RCC 7860 (cell line): ENCODE measurements at regions not wholly inside any gene's neighbourhood (a gene's known extent, or its start where the extent isn't known, plus 50 kb on each side); places are given as distances from the start of the nearest gene placed in this dataset.

Experiments used
- DNase-seq: peaks from one replicate; pipeline ENCODE4 v3.0.0-alpha.2; 2015; ENCODE audit warnings: low spot score
- FAIRE-seq: peaks from 2 replicates; lab custom pipeline; 2012; peaks lifted over from hg19 to GRCh38; lab: Jason Lieb, UNC

DNA sequence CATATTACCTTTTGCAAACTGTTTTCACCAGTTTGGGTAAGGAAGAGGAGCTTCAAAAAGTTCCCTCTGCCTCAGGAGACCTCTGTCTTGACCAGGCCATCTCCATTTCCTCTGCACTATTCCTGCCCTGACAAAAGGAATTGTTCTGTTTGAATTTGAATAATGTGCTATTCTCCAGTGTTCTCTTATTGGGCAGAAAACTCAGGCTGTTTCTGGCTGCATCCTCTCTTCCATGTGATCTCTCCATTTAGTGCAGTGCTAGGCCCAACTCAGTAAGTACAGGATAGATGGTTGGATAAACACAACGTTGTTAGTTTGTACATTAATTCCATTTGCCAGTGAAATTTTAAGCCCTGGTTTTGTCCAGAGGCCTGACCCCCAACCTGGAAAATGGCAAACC is 102.2 kb upstream of the CELF4 start:
- FAIRE-seq: no peak
- DNase-seq: no peak

DNA sequence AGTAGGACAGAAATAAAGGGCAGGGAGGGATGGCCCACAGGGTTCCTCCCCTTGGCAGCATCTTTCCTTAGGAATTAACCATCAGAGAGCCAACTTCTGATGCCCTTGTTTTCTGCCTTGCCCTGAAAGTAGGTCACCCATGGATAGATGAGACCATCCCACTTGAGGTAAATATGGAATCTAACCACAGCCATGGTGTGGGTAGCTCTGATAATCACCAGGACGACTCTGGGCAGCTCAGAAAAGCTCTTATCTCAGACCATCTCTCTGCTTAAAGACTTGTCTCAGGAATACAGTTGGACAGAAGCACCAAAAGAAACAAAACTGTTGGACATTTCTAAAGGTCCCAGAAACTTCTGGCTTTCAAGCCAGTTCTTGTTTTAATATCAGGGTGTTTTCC is 101.4 kb upstream of the CELF4 start:
- DNase-seq: no peak
- FAIRE-seq: no peak

DNA sequence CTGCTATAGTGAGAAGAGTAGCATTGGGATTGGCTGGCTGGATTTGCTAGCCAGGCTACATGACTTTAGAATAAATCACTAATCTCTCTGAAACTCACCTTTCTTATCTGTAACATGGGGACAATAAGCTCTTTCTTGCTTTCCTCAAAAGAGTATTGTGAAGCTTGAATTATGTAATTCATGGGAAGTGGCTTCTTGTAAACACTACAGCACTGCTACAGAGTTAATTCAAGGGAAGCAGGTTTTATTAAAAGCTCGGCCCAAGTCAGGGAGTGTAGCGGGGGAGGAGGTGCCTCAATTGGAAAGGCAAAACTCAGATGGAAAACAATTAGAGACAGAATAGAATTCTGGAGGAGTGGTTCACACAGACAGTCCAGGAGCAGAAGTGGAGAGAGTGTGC is 100.9 kb upstream of the CELF4 start:
- FAIRE-seq (no peak), DNase-seq (no peak)

DNA sequence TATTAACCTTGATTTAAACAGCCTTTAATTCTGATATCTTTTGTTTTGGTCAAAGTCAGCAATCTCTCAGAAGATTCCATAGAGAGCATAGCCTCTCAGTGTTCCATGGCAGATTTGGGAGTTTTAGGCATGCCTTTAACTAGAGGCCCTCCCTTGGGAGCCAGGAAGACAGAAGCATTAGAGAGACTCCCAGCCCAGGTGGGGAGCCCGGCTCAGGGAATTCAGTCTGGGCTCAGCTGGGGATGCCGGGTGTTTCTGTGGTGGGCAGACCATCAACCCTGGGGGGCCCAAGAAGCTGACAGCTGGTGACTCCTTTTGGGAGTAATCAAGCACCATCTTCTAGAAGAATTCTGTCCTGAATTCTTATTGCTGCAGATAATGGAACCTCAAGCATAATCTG is 99.7 kb upstream of the CELF4 start:
- FAIRE-seq: no peak
- DNase-seq: no peak

DNA sequence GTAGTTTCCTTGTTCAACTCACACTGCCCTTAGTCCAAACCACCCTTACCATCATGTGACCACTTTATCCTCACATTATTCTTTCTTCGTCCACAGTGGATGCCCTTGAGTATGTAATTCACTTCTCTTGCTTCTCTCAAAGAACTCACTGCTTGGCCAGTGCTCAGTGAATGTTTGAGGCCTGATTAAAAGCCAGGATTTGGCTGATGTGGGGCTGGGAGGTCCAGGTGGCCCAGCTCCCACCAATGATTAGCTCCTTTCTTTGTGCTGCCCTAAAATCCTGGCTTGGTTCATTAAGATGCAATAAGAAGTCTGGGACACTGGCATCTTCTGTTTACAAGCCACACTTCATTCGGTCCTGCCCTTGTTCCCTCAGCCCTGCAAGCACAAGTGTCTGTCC is 97.8 kb upstream of the CELF4 start:
- FAIRE-seq (no peak), DNase-seq (no peak)

DNA sequence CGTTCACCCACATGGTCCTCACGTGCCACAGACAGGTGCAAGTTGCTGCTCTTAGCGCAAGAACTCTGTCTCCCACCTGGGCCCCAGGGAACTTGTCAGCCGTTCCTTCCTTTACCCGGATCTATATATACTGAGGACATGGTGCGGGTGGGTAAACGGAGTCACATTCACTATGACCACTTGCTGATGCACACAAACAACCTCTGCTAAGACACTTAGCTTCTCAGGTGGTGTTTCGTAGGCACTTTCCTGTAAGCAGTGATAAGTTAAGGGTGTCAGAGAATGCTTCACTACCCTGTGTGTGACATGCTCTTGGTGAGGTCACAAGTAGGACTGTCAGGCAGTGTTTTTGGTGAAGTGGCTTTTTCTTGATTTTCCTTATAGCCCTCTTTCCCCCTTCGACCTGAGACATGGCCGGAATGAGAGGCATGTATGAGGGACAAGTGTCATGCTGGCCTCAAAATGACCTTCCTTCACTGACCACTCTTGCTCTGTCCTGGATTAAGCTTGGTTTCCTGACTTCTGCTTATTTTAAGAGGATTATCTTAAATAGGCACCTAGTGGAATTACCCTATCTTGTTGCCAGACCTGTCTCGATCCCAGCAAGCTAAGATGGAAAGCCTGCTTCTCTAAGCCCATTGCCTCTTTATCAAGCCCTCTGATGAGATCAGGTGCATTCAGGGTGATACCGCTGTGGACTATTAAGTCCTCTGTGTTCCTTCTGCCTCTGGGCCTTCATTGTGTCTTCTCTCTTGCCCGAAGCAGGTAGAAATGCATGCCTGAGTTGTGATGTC is 97.1 kb upstream of the CELF4 start:
- no peak for FAIRE-seq
- no peak for DNase-seq

DNA sequence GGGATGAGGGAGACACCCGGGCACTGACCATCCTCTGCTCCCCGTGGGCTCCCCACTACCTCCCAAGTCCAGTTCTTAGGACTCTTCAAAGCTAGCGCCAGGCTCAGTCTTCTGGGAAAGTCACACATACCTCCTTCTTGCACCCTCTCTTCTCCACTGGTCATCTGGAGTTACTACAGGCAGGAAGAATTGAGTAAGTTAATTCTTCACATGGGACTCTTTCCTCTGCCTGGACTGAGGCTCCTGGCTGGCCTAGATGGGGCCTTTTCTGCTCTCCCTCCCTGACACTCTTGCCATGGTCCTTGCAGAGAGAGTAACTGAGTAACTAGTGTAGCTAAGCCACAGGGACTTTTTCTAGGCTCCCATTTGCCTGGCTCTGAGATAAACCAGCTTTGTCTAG is 96.5 kb upstream of the CELF4 start:
- DNase-seq: no peak
- no peak for FAIRE-seq

DNA sequence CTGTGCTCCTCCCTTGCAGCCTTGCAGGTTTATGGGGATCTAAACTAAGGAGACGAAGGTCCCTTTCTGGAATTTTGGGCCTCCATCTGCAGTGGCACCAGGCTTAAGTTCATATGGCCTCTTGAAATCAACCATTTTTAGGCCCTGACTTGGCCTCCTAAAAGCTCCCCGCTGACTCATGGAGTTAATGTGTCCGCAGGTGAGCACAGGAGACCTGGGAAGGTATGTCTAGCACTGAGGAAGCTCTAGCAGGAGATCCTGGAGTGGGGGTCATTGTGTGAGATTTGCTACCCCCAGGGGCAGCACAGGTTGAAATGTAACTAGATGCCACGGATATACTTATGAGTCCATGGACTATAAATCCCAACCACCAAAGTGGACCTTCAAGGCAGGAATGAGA is 95.9 kb upstream of the CELF4 start:
- FAIRE-seq (no peak), DNase-seq (no peak)

DNA sequence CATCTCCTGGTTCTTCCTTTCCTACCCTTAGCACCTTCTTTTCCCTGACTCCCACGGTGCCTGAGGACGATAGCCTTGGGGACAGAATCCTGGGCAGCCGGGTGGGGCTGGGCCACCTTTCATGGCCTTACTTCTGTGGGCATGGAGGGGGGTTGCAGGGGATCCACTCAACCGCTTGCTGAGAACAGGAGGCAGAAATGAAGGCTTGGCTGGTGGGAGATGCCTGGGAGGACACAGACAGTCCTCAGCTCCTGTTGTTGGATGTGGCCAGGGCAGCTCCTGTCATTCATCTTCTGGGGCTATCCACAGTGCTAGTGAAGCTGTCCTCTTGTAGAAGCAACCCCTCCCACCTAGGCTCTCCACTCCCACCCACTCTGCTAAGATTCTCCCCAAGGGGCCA is 95.5 kb upstream of the CELF4 start:
- no peak for DNase-seq
- FAIRE-seq: no peak

DNA sequence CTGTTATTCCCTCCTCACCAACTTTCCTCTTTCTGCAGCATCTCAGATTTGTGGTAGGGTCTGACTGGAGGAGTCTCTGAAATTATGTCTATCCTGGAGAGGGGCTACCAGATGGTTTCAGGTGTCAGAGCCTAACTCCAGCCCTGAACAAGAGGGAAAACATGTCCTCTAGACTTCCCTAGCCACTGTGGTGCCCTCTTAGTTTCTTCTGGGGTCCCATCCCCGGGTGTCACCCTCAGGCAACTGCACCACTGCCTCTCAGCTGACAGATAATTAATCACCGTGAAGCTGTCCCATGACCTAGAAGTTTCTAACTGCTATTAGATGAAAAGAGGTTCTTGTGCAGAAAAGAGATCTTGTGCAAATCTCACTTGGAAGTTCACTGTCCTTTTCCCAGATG is 95.1 kb upstream of the CELF4 start:
- FAIRE-seq (no peak), DNase-seq (no peak)

DNA sequence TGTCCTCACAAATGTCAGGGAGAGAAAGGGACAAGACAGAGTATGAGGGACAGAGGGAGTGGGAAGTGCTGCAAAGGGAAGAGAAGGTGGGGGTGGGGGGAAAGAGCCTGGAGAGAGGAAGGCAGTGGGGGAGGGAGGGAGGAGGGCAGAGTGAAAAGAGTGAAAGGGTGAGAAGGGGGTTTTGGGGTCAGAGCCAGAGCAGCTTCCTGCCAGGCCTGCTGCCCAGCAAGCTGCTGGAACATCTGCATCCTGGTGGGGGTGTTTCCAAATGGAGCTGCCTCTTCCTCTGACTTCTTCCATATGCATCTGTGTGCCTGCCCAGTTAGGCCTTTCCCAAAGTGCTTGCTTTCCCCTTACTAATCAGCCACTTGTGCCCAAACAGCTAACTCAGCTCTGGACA is 94.3 kb upstream of the CELF4 start:
- DNase-seq: no peak
- no peak for FAIRE-seq

DNA sequence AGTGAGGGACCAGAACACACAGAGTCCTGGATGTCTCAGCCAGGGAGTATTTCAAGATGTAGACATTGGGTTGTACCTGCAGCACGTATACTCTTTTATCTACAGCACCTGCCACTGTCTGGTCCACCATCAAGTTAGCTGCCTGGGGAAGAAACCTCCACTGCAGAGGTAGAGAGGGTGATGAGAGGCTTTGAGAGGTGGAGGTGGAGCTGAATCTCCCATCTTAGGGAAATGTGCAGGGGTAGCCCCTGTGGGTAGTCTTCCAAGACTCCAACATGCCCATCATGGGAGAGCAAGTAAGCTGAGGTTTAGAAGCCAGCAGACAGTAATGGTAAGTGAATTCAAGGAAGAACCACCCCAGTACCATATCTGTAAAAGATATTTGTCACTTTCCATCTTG is 93.3 kb upstream of the CELF4 start:
- FAIRE-seq: no peak
- DNase-seq: no peak

DNA sequence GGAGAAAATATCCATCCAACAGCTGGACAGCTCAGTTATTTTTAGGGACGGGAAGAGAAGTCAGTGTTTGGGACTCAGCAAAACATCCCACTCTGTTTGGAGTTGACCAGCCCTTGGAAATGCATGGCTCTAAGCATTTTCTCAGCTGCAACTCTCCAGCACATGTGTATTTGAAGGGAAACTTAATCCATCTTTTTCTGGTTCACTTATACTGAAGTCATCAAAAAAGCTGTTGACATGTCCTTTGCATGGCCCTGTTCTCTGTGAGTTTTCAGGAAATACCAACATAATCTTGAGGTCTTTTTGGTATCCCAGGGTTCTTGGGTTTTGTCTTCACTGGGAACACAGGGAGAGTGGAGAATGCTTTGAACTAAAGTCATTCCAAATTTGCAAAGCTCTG is 91.9 kb upstream of the CELF4 start:
- no peak for FAIRE-seq
- no peak for DNase-seq

DNA sequence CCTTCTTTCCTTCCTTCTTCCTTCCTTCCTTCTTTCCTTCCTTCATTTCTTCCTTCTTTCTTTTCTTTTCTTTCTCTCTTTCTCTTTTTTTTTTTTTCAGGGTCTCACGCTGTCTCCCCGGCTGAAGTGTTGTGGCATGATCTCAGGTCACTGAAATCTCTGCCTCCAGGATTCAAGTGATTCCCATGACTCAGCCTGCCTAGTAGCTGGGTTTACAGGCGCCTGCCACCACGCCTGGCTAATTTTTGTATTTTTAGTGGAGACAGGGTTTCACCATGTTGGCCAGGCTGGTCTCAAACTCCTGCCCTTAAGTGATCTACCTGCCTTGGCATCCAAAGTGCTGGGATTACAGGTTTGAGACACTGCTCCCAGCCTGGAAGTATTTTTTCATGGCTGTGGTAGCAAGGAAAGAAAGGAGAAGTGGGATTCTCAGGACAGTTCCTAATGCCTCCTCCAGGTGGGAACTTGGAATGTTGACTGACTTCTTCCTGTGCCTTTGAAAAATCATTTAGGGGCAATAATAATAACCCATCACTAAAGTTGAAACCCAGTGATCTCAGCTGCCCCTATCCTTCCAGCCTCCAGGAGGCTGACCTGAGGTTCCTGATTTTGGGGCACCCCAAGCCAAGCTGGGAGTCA is 89.3 kb upstream of the CELF4 start:
- no peak for DNase-seq
- FAIRE-seq: no peak

DNA sequence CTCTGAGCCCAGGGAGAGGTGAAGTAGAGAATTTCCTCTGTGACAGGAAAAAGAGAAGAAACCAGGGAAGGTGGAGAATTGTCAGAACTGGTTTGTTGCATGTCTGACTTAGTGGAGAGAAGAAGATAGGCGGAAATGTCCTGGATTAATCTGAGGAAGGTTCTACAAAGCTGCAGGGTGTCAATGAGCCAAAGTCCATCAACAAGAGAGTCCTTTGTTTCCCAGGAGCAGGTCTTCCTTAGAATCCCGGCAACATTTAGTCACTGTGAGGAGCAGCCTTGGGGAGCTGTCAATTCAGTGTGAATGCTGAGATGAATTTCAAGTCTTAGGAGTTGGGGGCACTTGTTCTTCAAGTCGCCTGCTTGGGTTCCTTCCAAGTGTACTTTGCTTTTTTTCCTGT is 88.4 kb upstream of the CELF4 start:
- FAIRE-seq: no peak
- DNase-seq: no peak

DNA sequence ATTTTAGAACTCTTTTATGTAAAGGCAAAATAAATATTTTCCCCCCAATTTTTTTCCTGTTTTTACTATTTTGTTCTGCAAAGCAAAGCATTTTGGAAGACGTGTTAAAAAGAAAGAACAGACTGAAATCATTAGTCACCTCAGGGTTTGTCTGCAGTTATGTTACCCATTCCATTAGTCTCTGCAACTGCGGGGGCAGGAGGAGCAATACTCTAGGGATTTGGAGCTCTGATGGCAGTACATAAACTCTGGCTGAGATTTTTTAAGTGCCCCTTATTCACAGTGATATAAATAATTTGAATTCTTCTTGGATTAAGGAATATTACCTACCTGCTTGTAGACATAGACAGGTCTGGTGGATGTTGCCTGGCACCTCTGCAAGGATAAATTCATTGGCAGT is 88.0 kb upstream of the CELF4 start:
- no peak for DNase-seq
- FAIRE-seq: no peak

DNA sequence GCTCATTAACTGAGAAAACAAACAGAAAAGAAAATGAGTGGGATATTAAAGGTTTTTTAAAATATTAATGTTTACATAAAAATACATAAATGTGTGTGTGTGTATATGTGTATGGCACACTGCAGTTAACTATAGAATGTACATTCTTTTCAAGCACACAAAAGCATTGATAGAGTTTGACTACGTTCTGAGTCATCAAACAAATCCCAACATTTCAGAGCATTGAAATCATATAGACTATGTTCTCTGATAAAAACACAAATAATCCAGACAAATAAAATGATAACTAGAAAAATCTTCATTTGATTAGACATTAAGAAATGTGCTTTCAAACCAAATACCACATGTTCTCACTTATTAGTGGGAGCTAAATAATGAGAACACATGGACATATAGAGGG is 84.3 kb upstream of the CELF4 start:
- DNase-seq (no peak), FAIRE-seq (no peak)

DNA sequence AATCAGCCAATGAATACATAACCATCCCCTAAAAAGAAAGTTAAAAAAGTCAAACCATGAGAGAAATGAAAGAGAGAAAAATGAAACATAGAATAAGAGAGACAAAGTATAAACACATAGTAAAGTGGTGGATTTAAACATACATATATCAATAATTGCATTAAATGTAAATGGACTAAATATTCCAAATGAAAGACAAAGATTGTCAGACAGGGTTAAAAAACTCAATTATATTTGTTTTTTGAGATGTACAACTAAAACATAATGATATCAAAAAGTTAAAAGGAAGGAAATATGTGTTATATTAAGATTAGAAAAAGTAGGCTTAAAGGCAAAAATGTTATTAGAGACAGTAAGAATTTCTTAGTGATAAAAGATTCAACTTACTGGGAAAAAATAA is 83.8 kb upstream of the CELF4 start:
- FAIRE-seq (no peak), DNase-seq (no peak)

DNA sequence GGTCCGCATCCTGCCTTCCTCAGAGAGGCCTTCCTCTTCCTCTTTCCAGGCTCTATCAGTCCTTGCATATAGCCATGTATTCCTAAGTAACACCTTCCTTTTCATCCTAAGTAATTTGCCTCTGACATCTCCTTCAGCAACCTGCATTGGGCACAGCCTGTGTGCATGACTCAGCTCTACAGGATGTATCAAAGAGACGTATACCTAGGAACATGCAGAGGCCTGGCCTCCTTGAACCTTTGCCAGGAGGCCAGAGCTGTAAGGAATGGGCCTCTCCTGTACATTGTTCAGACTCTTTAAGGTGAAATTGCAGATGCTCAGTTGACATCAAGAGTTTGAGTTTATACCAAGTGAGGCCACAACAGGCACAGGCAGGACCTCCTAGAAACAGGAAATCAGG is 76.0 kb upstream of the CELF4 start:
- FAIRE-seq: no peak
- no peak for DNase-seq

DNA sequence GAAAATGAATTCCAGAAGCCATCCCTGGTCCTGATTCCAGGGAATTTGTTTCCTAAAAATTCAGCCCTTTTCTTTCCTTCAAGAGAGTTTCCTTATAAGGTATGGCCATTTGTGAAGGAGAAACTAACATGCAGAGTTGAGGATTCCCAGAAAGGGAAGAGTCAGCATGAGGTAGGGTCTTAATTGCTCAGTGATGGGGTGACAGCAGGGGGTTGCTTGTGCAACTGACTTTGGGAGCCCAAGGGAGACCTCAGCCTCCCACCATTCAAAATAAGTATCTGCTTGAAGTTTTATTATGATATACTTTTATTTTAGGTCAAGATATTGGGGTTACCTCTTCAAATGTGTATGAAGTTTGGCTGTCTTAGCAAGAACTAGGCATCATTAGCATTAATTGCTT is 74.9 kb upstream of the CELF4 start:
- FAIRE-seq (no peak), DNase-seq (no peak)

DNA sequence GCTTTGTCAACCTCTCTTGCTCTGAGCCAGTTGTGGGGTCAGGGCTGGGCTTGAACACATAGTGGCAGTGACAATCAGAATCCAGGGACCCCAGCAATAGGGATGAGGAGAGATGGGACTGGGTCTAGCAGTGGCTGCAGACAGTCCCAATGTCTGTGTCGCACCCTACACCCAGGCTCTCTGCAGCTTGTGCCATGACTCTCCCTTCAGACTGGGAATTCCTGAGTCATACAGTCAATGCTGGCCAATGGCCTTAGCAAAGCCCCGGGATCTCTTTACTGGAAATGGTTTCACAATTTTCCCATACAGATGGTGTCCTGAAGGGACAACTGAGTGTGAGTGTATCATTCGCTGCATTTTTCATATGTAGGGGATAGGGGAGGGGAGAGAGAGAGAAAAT is 74.2 kb upstream of the CELF4 start:
- DNase-seq: no peak

DNA sequence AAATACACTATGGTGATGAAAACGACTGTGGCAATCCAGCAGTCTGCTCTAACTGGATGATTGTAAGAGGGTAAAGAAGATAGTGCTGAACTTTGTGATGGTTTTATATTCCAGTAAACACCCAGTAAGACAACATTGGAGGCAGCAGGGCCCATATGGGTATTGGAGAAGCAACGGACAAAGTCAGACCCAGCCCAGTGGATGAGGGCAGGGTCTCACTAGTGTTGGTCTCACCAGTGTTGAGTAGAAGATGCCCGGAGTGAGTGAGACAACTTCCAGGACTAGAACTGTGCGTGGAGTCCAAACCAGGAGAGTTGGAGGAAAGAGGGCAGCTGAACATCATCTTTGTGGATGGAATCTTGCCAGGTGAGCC is 71.9 kb upstream of the CELF4 start:
- DNase-seq: no peak
- FAIRE-seq: no peak

More for the DNA sequence above, 74.2 kb upstream of the CELF4 start:
- no peak for FAIRE-seq
